ENCODE measurements at regions not wholly inside any gene's neighbourhood (a gene's known extent, or its start where the extent isn't known, plus 50 kb on each side); places are given as distances from the start of the nearest gene placed in this dataset.

DNA sequence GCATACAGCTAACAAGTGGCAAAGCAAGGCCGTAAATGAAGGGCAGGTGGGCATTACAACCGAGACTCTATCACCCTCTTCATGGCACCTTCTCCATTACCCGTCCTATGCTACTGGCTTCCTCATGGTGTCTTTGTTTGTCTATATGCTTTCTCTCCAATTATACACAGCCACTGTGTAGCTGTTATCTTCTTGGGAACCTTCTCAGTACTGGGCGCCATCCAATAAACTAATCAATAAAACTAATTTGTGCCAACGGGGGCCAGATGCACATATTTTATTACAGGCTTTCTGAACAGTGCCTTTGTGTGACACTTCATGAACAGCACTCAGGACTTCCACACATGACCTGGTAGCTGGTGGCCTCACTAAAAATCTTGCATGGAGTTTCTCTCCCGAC, 149.8 kb upstream of the PCSK2 start:
- Mint-ChIP-seq H3K27ac (no peak overlapping the region), H3K4me3 (no peak overlapping the region), H3K4me1 (no peaks in the 10 kb centered on the region), H3K36me3 (ENCODE audit: insufficient read depth in 1 of 3, low read depth in 3 of 3) (no peaks in the 10 kb centered on the region), H3K9me3 (no peaks in the 10 kb centered on the region; a peak in 2 of 5 replicates), H3K27me3 (ENCODE audit: low read depth) (no peaks in the 10 kb centered on the region; the same call in 1 of the 2 replicates)
- Histone ChIP-seq H3K9ac (ENCODE audit: extremely low read depth, insufficient read length, low read length) (no peak overlapping the region), H3K27me3 (ENCODE audit: insufficient read depth, low read length) (no peaks in the 10 kb centered on the region), H4K91ac (ENCODE audit: insufficient read length, low read depth, low read length) (no peak overlapping the region), H4K20me1 (ENCODE audit: control insufficient read depth, insufficient read depth, insufficient read length) (no peaks in the 10 kb centered on the region), H3T11ph (ENCODE audit: low read length) (no peak overlapping the region), H3K23me2 (ENCODE audit: insufficient read length, low read depth, low read length, poor library complexity, severe bottlenecking) (no peaks in the 10 kb centered on the region), H3K56ac (ENCODE audit: insufficient read length, low read depth, low read length) (no peak overlapping the region), H3K27ac (ENCODE audit: insufficient read length, low read depth, low read length) (no peak overlapping the region), H3K79me1 (ENCODE audit: insufficient read depth, low read depth, low read length, poor library complexity, severe bottlenecking) (no peaks in the 10 kb centered on the region), H2AFZ (ENCODE audit: low read length) (no peak overlapping the region), H2BK12ac (ENCODE audit: insufficient read length, low read depth, low read length) (no peak overlapping the region), H2AK5ac (ENCODE audit: insufficient read length, low read length) (no peak overlapping the region), H3K4ac (ENCODE audit: low read depth, low read length) (no peak overlapping the region), H2BK15ac (ENCODE audit: low read depth, low read length) (no peak overlapping the region), H2BK120ac (ENCODE audit: low read depth, low read length, poor library complexity, severe bottlenecking) (no peak overlapping the region), H3K79me2 (ENCODE audit: insufficient read depth, low read length) (no peaks in the 10 kb centered on the region), H3K4me1 (ENCODE audit: insufficient read depth, low read length) (no peaks in the 10 kb centered on the region), H3K14ac (ENCODE audit: insufficient read depth, low read length) (no peak overlapping the region), H3K18ac (ENCODE audit: insufficient read length, low read depth, low read length) (no peak overlapping the region), H4K5ac (ENCODE audit: insufficient read length, low read depth, low read length) (no peak overlapping the region), H3K9me3 (ENCODE audit: control insufficient read depth, low read depth, low read length) (no peaks in the 10 kb centered on the region), H4K8ac (replicated peaks; ENCODE audit: insufficient read length, low read depth, low read length) (no peak overlapping the region), H2BK20ac (ENCODE audit: low read depth, low read length, poor library complexity, severe bottlenecking) (no peak overlapping the region), H2BK5ac (ENCODE audit: insufficient read length, low read length) (no peak overlapping the region), H3K4me2 (ENCODE audit: insufficient read depth, insufficient read length, low read length) (no peak overlapping the region), H3K23ac (ENCODE audit: insufficient read length, low read depth, low read length) (no peak overlapping the region)
- TF ChIP-seq, protein P1, sequence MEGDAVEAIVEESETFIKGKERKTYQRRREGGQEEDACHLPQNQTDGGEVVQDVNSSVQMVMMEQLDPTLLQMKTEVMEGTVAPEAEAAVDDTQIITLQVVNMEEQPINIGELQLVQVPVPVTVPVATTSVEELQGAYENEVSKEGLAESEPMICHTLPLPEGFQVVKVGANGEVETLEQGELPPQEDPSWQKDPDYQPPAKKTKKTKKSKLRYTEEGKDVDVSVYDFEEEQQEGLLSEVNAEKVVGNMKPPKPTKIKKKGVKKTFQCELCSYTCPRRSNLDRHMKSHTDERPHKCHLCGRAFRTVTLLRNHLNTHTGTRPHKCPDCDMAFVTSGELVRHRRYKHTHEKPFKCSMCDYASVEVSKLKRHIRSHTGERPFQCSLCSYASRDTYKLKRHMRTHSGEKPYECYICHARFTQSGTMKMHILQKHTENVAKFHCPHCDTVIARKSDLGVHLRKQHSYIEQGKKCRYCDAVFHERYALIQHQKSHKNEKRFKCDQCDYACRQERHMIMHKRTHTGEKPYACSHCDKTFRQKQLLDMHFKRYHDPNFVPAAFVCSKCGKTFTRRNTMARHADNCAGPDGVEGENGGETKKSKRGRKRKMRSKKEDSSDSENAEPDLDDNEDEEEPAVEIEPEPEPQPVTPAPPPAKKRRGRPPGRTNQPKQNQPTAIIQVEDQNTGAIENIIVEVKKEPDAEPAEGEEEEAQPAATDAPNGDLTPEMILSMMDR (conservative IDR thresholded peaks at IDR 0.05): no peak
- no peak for DNase-seq
- no CpG with 5 or more reads among the region's 6 CpGs for WGBS (ENCODE audit: extremely low coverage, insufficient read length, low lambda C conversion rate)

Measured in H9 (cell line).